ENCODE measurements at regions not wholly inside any gene's neighbourhood (a gene's known extent, or its start where the extent isn't known, plus 50 kb on each side); places are given as distances from the start of the nearest gene placed in this dataset.

- no peak for DNase-seq (ENCODE audit: low read depth in 1 of 2, low spot score in 1 of 2)
- TF ChIP-seq CTCF (IDR thresholded peaks at IDR 0.05; ENCODE audit: low read depth, low read length) = no peak
- no peaks in the 10 kb centered on the region for H3K36me3 ChIP-seq
- no peaks in the 10 kb centered on the region for H3K9me3 ChIP-seq (ENCODE audit: low read depth)
- no peaks in the 10 kb centered on the region for H3K4me1 ChIP-seq (ENCODE audit: low read depth)
- peaks cover 6% of the 10 kb centered on the region for H3K27me3 ChIP-seq
- H3K4me3 ChIP-seq = no peak overlapping the region
- no peak overlapping the region for H3K27ac ChIP-seq
These were observed 78.5 kb upstream of the FBRSL1 start for GRCh38 chr12:132411457-132411856.

- Histone ChIP-seq H3K9me3 (ENCODE audit: low read depth) (no peaks in the 10 kb centered on the region), H3K27me3 (peaks cover 2% of the 10 kb centered on the region), H3K36me3 (no peaks in the 10 kb centered on the region), H3K27ac (no peak overlapping the region), H3K4me3 (no peak overlapping the region), H3K4me1 (ENCODE audit: low read depth) (no peaks in the 10 kb centered on the region)
- no peak for TF ChIP-seq CTCF (IDR thresholded peaks at IDR 0.05; ENCODE audit: low read depth, low read length)
- no peak for DNase-seq (ENCODE audit: low read depth in 1 of 2, low spot score in 1 of 2)
These were observed 79.1 kb upstream of the FBRSL1 start for GRCh38 chr12:132410849-132411248.

DNA sequence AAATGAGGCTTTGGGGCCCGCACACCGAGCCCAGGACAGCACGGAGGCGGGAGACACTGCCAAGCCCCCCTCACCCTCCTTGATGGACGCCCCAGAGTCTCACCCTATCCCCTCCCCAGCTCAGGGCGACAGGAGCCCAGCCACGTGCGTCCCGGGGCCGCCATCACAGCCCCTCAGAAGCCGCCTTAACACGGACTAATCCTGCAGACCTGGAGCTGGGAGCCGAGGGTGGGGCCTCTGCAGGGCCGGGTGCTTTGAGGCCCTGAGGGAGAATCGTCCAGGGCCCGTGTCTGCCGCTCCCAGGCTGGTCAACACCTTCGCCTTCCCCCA, 79.7 kb upstream of the FBRSL1 start:
- DNase-seq (ENCODE audit: low read depth in 1 of 2, low spot score in 1 of 2) = no peak
- TF ChIP-seq CTCF (IDR thresholded peaks at IDR 0.05; ENCODE audit: low read depth, low read length) = no peak
- no peaks in the 10 kb centered on the region for H3K36me3 ChIP-seq
- H3K27ac ChIP-seq = no peak overlapping the region
- no peak overlapping the region for H3K4me3 ChIP-seq
- H3K9me3 ChIP-seq (ENCODE audit: low read depth) = no peaks in the 10 kb centered on the region
- H3K27me3 ChIP-seq = no peaks in the 10 kb centered on the region
- H3K4me1 ChIP-seq (ENCODE audit: low read depth) = no peaks in the 10 kb centered on the region

- TF ChIP-seq CTCF (IDR thresholded peaks at IDR 0.05; ENCODE audit: low read depth, low read length) = no peak
- H3K27me3 ChIP-seq = no peaks in the 10 kb centered on the region
- DNase-seq (ENCODE audit: low read depth in 1 of 2, low spot score in 1 of 2) = no peak
- H3K27ac ChIP-seq = no peak overlapping the region
- no peak overlapping the region for H3K4me3 ChIP-seq
- H3K36me3 ChIP-seq = no peaks in the 10 kb centered on the region
- no peaks in the 10 kb centered on the region for H3K9me3 ChIP-seq (ENCODE audit: low read depth)
- H3K4me1 ChIP-seq (ENCODE audit: low read depth) = no peaks in the 10 kb centered on the region
These were observed 80.3 kb upstream of the FBRSL1 start for GRCh38 chr12:132409495-132410295.

- no peak for DNase-seq (ENCODE audit: low read depth in 1 of 2, low spot score in 1 of 2)
- Histone ChIP-seq H3K4me1 (ENCODE audit: low read depth) (no peaks in the 10 kb centered on the region), H3K27me3 (no peaks in the 10 kb centered on the region), H3K36me3 (no peaks in the 10 kb centered on the region), H3K4me3 (no peak overlapping the region), H3K9me3 (ENCODE audit: low read depth) (no peaks in the 10 kb centered on the region), H3K27ac (no peak overlapping the region)
- TF ChIP-seq CTCF (IDR thresholded peaks at IDR 0.05; ENCODE audit: low read depth, low read length) = no peak
These were observed 79.5 kb upstream of the GALNT9 start for GRCh38 chr12:132408626-132409494.

Measured in cardiac muscle cell (in vitro differentiated cells and primary cell).